ENCODE measurements at regions not wholly inside any gene's neighbourhood (a gene's known extent, or its start where the extent isn't known, plus 50 kb on each side); places are given as distances from the start of the nearest gene placed in this dataset.

DNA sequence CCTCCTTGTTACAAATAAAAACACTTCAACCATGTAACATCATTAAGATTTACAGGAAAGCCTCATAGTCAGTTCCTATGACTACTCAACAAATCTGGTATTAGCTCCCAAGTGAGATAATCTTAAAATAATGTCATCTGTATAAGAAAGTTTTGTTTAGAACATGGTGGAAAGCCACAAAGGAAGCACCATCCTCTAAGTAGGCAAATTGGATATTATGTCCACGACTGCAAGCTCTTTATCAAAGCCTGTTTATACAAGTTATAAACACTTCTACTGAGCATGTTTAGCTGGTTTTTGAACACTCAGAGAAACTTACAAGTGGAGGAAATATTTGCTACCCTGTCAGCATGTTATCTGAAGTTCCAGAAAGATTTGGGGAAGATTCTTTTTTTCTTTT is 349.8 kb downstream of the ARL4A start:
- TF ChIP-seq YY1 (IDR thresholded peaks at IDR 0.05; ENCODE audit: insufficient read depth, insufficient read length), result no peak
- TF ChIP-seq ZNF274 (IDR thresholded peaks at IDR 0.05; ENCODE audit: low read depth, low read length), result no peak
- TF ChIP-seq SUZ12 (IDR thresholded peaks at IDR 0.05; ENCODE audit: extremely low read depth, insufficient read depth, insufficient read length), result no peak
